Omental fat pad (tissue), 3 donors: ENCODE measurements at regions not wholly inside any gene's neighbourhood (a gene's known extent, or its start where the extent isn't known, plus 50 kb on each side); places are given as distances from the start of the nearest gene placed in this dataset.

Experiments used
- ATAC-seq: fragments of 150-250 bp; one replicate; pipeline ENCODE4 v1.9.1; 2016; ENCODE audit warnings: mild to moderate bottlenecking, moderate library complexity; ENCODE audit not compliant: low FRiP score
- DNase-seq: peaks from one replicate; pipeline ENCODE4 v3.0.0-alpha.2; 2019; ENCODE audit warnings: low spot score
- CTCF ChIP-seq, 3 donors: fragments of 450-650 bp; IDR thresholded peaks; one replicate each; pipeline ENCODE4 v1.5.1; 2016 to 2017; ENCODE audit warnings: antibody characterized with exemption in 3 of 3, mild to moderate bottlenecking in 3 of 3, moderate library complexity in 2 of 3

DNA sequence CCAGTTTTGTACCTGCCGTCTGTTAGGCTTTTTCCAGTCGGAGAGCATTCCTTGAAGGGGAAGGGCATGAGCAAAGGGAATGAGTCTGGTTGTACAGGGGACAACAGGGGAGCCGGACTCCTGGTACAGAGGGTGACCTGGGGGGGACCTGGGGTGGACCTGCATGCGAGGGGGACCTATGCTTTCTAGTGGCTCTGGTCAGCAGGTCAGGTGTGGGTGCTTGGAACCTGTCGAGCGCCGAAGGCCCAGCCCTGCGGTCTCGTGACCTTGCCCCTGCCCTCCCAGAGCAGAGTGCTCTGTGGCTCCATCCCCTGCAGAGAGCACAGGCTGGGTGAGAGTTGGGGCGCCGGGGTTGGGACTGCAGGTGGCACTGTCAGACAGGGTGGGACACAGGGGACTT is 96.7 kb upstream of the ASAP2 start:
- ATAC-seq (no peak), DNase-seq (no peak)
- TF ChIP-seq CTCF (IDR thresholded peaks at IDR 0.05) = no peak

DNA sequence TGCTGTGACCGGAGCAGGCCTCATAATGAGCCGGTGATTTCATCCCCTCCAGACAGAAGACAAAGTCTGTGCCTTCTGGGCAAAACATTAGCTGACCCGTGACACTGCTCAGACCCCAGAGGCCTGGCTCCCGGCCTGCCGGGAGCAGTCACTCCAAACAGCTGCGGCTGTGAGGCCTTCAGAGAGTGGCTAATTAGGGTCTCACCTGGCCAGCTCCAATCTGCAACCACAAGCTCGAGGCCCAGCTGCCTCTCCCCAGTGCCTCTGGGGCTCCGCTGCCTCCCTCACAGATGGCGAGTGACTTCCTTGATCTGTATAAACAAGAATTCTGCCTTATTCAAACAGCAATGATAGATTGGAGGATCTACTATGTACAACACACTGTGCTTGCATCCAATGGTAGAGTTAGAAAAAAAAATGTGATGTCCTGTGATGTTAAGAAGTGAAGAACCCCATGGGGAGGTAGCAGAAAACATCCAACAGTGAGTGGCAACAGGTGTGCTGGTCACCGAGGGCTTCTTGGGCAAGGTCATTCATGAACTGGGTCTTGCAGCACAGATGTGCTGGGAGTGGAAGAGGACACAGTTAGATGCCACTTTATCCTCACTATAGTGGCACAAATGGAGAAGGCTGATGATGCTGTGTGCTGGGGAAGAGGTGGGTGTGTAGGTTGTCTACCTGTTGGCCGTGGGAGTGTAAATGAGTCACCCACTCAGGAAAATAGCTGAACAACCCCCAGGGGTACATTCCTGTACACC is 98.2 kb upstream of the ASAP2 start:
- ATAC-seq (no peak), DNase-seq (no peak)
- TF ChIP-seq CTCF (IDR thresholded peaks at IDR 0.05) = no peak

- TF ChIP-seq CTCF (IDR thresholded peaks at IDR 0.05) = no peak
- ATAC-seq (no peak), DNase-seq (no peak)
These were observed 99.2 kb upstream of the ASAP2 start for GRCh38 chr2:9107168-9108025.

GRCh38 chr2:9106338-9107167 is 100.1 kb upstream of the ASAP2 start:
- ATAC-seq = no peak
- DNase-seq = no peak
- no peak for TF ChIP-seq CTCF (IDR thresholded peaks at IDR 0.05)

DNA sequence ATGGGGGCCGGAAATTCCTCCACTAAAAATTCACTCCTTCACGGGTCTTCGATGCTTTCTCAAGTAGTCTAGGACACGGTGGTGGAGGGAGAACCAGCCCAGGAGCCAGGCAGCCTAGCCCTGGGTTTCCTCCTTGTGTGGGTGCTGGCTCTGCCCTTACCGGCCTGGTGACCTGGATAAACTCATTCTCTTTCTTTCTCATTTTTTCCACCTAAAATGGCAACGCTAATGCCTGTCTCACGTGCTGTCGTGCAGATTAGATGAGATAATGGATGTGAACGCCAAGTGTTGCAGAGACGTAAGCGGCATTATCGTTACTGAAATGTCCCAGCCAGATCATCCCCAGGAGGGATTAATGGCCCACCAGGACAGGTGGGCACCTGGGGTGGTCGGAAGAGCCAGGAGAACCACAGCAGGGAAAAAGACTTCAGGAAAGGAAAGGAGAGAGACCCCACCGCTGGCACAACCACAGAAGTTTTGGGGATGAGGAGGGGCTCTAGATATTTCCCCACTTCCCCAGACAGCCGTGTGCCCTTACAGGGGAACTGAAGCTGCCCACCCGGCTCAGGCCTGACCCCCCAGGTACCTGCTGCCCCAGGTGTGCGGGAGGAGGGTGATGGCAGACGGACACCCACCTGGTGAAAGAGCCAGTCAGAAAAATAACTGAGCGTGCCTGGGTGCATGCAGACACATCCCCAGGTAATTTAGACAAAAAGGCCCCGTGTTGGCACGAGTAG is 100.8 kb upstream of the ASAP2 start:
- no peak for TF ChIP-seq CTCF (IDR thresholded peaks at IDR 0.05)

DNA sequence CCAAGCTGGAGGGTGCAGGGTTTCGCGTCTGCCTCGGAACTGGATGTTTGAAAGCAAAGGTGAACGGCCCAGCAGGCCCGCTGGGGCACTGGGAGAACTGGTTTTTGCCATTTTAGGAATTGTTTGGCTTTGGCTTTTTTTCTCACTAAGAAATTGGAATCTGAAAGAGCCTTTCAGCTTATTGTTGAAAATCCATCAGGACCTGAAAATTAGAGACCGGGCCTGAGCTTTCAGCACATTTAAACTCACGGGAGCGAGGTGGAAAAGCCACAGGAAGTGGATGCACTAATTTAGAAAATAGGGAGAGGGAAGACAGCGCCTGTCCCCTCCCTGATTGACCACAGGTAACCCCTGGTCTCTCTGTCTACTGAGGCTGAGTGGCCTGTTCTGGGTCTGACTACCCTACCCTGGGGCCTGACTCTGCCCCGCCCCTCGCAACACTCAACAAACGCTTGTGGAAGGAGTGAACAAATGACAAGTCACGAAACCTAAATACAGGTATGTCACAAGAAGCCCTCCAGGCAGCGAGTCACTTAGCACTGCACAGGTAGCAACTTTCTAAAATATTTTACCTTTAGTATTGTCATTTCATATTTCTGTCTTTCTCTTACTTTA is 100.3 kb upstream of the MBOAT2 start:
- no peak for ATAC-seq
- TF ChIP-seq CTCF (IDR thresholded peaks at IDR 0.05) = no peak
- DNase-seq = no peak

More for the DNA sequence above, 100.8 kb upstream of the ASAP2 start:
- no peak for DNase-seq
- no peak for ATAC-seq
